ENCODE measurements at regions not wholly inside any gene's neighbourhood (a gene's known extent, or its start where the extent isn't known, plus 50 kb on each side); places are given as distances from the start of the nearest gene placed in this dataset.

GRCh38 chr12:88958946-88959345 lies 378.7 kb upstream of the KITLG start:
- H3K4me1 ChIP-seq (ENCODE audit: insufficient read depth, low read length), result no peaks in the 10 kb centered on the region
- no peaks in the 10 kb centered on the region for H3K27me3 ChIP-seq (ENCODE audit: insufficient read depth, low read length)
- H3K4me3 ChIP-seq (ENCODE audit: low read length), result no peak overlapping the region
- no peaks in the 10 kb centered on the region for H3K9me3 ChIP-seq (ENCODE audit: low read depth, low read length)

- H3K9me3 ChIP-seq (ENCODE audit: low read depth, low read length), result no peaks in the 10 kb centered on the region
- H3K4me1 ChIP-seq (ENCODE audit: insufficient read depth, low read length), result no peaks in the 10 kb centered on the region
- no peaks in the 10 kb centered on the region for H3K27me3 ChIP-seq (ENCODE audit: insufficient read depth, low read length)
- no peak overlapping the region for H3K4me3 ChIP-seq (ENCODE audit: low read length)
Measured at GRCh38 chr12:88958153-88958552, 377.9 kb upstream of the KITLG start.

- H3K4me3 ChIP-seq (ENCODE audit: low read length), result no peak overlapping the region
- no peaks in the 10 kb centered on the region for H3K4me1 ChIP-seq (ENCODE audit: insufficient read depth, low read length)
- H3K9me3 ChIP-seq (ENCODE audit: low read depth, low read length), result no peaks in the 10 kb centered on the region
- H3K27me3 ChIP-seq (ENCODE audit: insufficient read depth, low read length), result no peaks in the 10 kb centered on the region
Measured at GRCh38 chr12:88957358-88957757, 377.1 kb upstream of the KITLG start.

- H3K27me3 ChIP-seq (ENCODE audit: insufficient read depth, low read length), result no peaks in the 10 kb centered on the region
- H3K9me3 ChIP-seq (ENCODE audit: low read depth, low read length), result no peaks in the 10 kb centered on the region
- H3K4me1 ChIP-seq (ENCODE audit: insufficient read depth, low read length), result no peaks in the 10 kb centered on the region
- H3K4me3 ChIP-seq (ENCODE audit: low read length), result no peak overlapping the region
Measured at GRCh38 chr12:88955531-88955930, 375.3 kb upstream of the KITLG start.

GRCh38 chr12:88953029-88953586 lies 372.8 kb upstream of the KITLG start:
- no peaks in the 10 kb centered on the region for H3K27me3 ChIP-seq (ENCODE audit: insufficient read depth, low read length)
- no peaks in the 10 kb centered on the region for H3K9me3 ChIP-seq (ENCODE audit: low read depth, low read length)
- H3K4me3 ChIP-seq (ENCODE audit: low read length), result no peak overlapping the region

GRCh38 chr12:88952562-88952942 lies 372.3 kb upstream of the KITLG start:
- Histone ChIP-seq H3K27me3 (ENCODE audit: insufficient read depth, low read length) (no peaks in the 10 kb centered on the region), H3K9me3 (ENCODE audit: low read depth, low read length) (no peaks in the 10 kb centered on the region), H3K4me1 (ENCODE audit: insufficient read depth, low read length) (no peaks in the 10 kb centered on the region), H3K4me3 (ENCODE audit: low read length) (no peak overlapping the region)

More at GRCh38 chr12:88953029-88953586, 372.8 kb upstream of the KITLG start:
- no peaks in the 10 kb centered on the region for H3K4me1 ChIP-seq (ENCODE audit: insufficient read depth, low read length)

- Histone ChIP-seq H3K27me3 (ENCODE audit: insufficient read depth, low read length) (no peaks in the 10 kb centered on the region), H3K4me3 (ENCODE audit: low read length) (no peak overlapping the region), H3K9me3 (ENCODE audit: low read depth, low read length) (no peaks in the 10 kb centered on the region), H3K4me1 (ENCODE audit: insufficient read depth, low read length) (no peaks in the 10 kb centered on the region)
Measured at GRCh38 chr12:88951860-88952561, 371.7 kb upstream of the KITLG start.

- Histone ChIP-seq H3K9me3 (ENCODE audit: low read depth, low read length) (no peaks in the 10 kb centered on the region), H3K27me3 (ENCODE audit: insufficient read depth, low read length) (no peaks in the 10 kb centered on the region), H3K4me1 (ENCODE audit: insufficient read depth, low read length) (no peaks in the 10 kb centered on the region), H3K4me3 (ENCODE audit: low read length) (no peak overlapping the region)
Measured at GRCh38 chr12:88951177-88951576, 370.9 kb upstream of the KITLG start.

GRCh38 chr12:88947486-88948043 lies 367.3 kb upstream of the KITLG start:
- Histone ChIP-seq H3K4me1 (ENCODE audit: insufficient read depth, low read length) (no peaks in the 10 kb centered on the region), H3K9me3 (ENCODE audit: low read depth, low read length) (no peaks in the 10 kb centered on the region), H3K4me3 (ENCODE audit: low read length) (no peak overlapping the region), H3K27me3 (ENCODE audit: insufficient read depth, low read length) (no peaks in the 10 kb centered on the region)

- H3K4me3 ChIP-seq (ENCODE audit: low read length), result no peak overlapping the region
- no peaks in the 10 kb centered on the region for H3K9me3 ChIP-seq (ENCODE audit: low read depth, low read length)
- no peaks in the 10 kb centered on the region for H3K27me3 ChIP-seq (ENCODE audit: insufficient read depth, low read length)
- H3K4me1 ChIP-seq (ENCODE audit: insufficient read depth, low read length), result no peaks in the 10 kb centered on the region
Measured at GRCh38 chr12:88946372-88946997, 366.2 kb upstream of the KITLG start.

GRCh38 chr12:88945051-88945732 lies 364.9 kb upstream of the KITLG start:
- H3K4me1 ChIP-seq (ENCODE audit: insufficient read depth, low read length), result no peaks in the 10 kb centered on the region
- H3K4me3 ChIP-seq (ENCODE audit: low read length), result no peak overlapping the region
- H3K27me3 ChIP-seq (ENCODE audit: insufficient read depth, low read length), result no peaks in the 10 kb centered on the region
- no peaks in the 10 kb centered on the region for H3K9me3 ChIP-seq (ENCODE audit: low read depth, low read length)

GRCh38 chr12:88944397-88944796 lies 364.1 kb upstream of the KITLG start:
- no peak overlapping the region for H3K4me3 ChIP-seq (ENCODE audit: low read length)
- H3K9me3 ChIP-seq (ENCODE audit: low read depth, low read length), result no peaks in the 10 kb centered on the region
- H3K4me1 ChIP-seq (ENCODE audit: insufficient read depth, low read length), result no peaks in the 10 kb centered on the region
- no peaks in the 10 kb centered on the region for H3K27me3 ChIP-seq (ENCODE audit: insufficient read depth, low read length)

- no peak overlapping the region for H3K4me3 ChIP-seq (ENCODE audit: low read length)
Measured at GRCh38 chr12:88940854-88941253, 360.6 kb upstream of the KITLG start.

GRCh38 chr12:88935856-88936255 lies 355.6 kb upstream of the KITLG start:
- Histone ChIP-seq H3K27me3 (ENCODE audit: insufficient read depth, low read length) (no peaks in the 10 kb centered on the region), H3K4me3 (ENCODE audit: low read length) (no peak overlapping the region), H3K9me3 (ENCODE audit: low read depth, low read length) (no peaks in the 10 kb centered on the region), H3K4me1 (ENCODE audit: insufficient read depth, low read length) (no peaks in the 10 kb centered on the region)

More at GRCh38 chr12:88940854-88941253, 360.6 kb upstream of the KITLG start:
- Histone ChIP-seq H3K27me3 (ENCODE audit: insufficient read depth, low read length) (no peaks in the 10 kb centered on the region), H3K4me1 (ENCODE audit: insufficient read depth, low read length) (no peaks in the 10 kb centered on the region), H3K9me3 (ENCODE audit: low read depth, low read length) (no peaks in the 10 kb centered on the region)

- Histone ChIP-seq H3K27me3 (ENCODE audit: insufficient read depth, low read length) (no peaks in the 10 kb centered on the region), H3K4me3 (ENCODE audit: low read length) (no peak overlapping the region), H3K9me3 (ENCODE audit: low read depth, low read length) (no peaks in the 10 kb centered on the region), H3K4me1 (ENCODE audit: insufficient read depth, low read length) (no peaks in the 10 kb centered on the region)
Measured at GRCh38 chr12:88934163-88934747, 354.0 kb upstream of the KITLG start.
